GM20431 (cell line): ENCODE measurements at regions not wholly inside any gene's neighbourhood (a gene's known extent, or its start where the extent isn't known, plus 50 kb on each side); places are given as distances from the start of the nearest gene placed in this dataset.

Source experiments
- in situ Hi-C: fragments of 300-500 bp; cut with MseI, MboI; formaldehyde crosslinking; loops from one replicate; pipeline ENCODE4 v1.15.0; 2020; ENCODE audit warnings: low sequenced_read_pairs; ENCODE audit not compliant: unreplicated experiment

GRCh38 chr6:120675886-120676285 lies 658.4 kb downstream of the TBC1D32 start:
- in situ Hi-C loops, result no loop called here

- in situ Hi-C loops, result no loop called here
Measured at GRCh38 chr6:120671519-120671918, 662.8 kb downstream of the TBC1D32 start.

- in situ Hi-C loops, result no loop called here
Measured at GRCh38 chr6:120652506-120652905, 681.8 kb downstream of the TBC1D32 start.

GRCh38 chr6:120648713-120649112 lies 685.6 kb downstream of the TBC1D32 start:
- in situ Hi-C loops, result no loop called here

- in situ Hi-C loops, result no loop called here
Measured at GRCh38 chr6:120646101-120646500, 688.2 kb downstream of the TBC1D32 start.

- in situ Hi-C loops, result no loop called here
Measured at GRCh38 chr6:120632975-120633374, 701.3 kb downstream of the TBC1D32 start.

GRCh38 chr6:120627612-120628011 lies 706.7 kb downstream of the TBC1D32 start:
- in situ Hi-C loops, result no loop called here

- in situ Hi-C loops, result no loop called here
Measured at GRCh38 chr6:120622127-120622631, 712.1 kb downstream of the TBC1D32 start.

GRCh38 chr6:120620900-120621299 lies 713.4 kb downstream of the TBC1D32 start:
- in situ Hi-C loops, result no loop called here

GRCh38 chr6:120615238-120615637 lies 719.0 kb downstream of the TBC1D32 start:
- in situ Hi-C loops, result no loop called here

- in situ Hi-C loops, result no loop called here
Measured at GRCh38 chr6:120614723-120615122, 719.6 kb downstream of the TBC1D32 start.

- in situ Hi-C loops, result no loop called here
Measured at GRCh38 chr6:120608826-120609225, 725.5 kb downstream of the TBC1D32 start.

GRCh38 chr6:120606743-120607142 lies 727.5 kb downstream of the TBC1D32 start:
- in situ Hi-C loops, result no loop called here

- in situ Hi-C loops, result no loop called here
Measured at GRCh38 chr6:120604510-120604909, 729.8 kb downstream of the TBC1D32 start.

GRCh38 chr6:120590611-120591010 lies 743.7 kb downstream of the TBC1D32 start:
- in situ Hi-C loops, result no loop called here

- in situ Hi-C loops, result no loop called here
Measured at GRCh38 chr6:120588424-120588823, 745.9 kb downstream of the TBC1D32 start.

- in situ Hi-C loops, result no loop called here
Measured at GRCh38 chr6:120587381-120587780, 746.9 kb downstream of the TBC1D32 start.

GRCh38 chr6:120584111-120584760 lies 750.0 kb downstream of the TBC1D32 start:
- in situ Hi-C loops, result no loop called here

GRCh38 chr6:120576061-120576460 lies 758.2 kb downstream of the TBC1D32 start:
- in situ Hi-C loops, result no loop called here

GRCh38 chr6:120569714-120570113 lies 764.6 kb downstream of the TBC1D32 start:
- in situ Hi-C loops, result no loop called here

- in situ Hi-C loops, result no loop called here
Measured at GRCh38 chr6:120564779-120565178, 769.5 kb downstream of the TBC1D32 start.

GRCh38 chr6:120558294-120558693 lies 776.0 kb downstream of the TBC1D32 start:
- in situ Hi-C loops, result no loop called here
